Progenitor cell of endocrine pancreas (in vitro differentiated cells): ENCODE measurements at regions not wholly inside any gene's neighbourhood (a gene's known extent, or its start where the extent isn't known, plus 50 kb on each side); places are given as distances from the start of the nearest gene placed in this dataset.

Experiments
- DNase-seq: peaks from one replicate; pipeline ENCODE4 v3.0.0; 2021; ENCODE audit warnings: low spot score; ENCODE audit not compliant: unreplicated experiment
- H3K27ac Mint-ChIP-seq: 2 replicates; pipeline ENCODE4 v1.8.0; 2021; ENCODE audit warnings: mild to moderate bottlenecking, moderate library complexity, mixed read lengths
- H3K27me3 Mint-ChIP-seq: 2 replicates; pipeline ENCODE4 v1.8.0; 2021; ENCODE audit warnings: mixed read lengths
- H3K36me3 Mint-ChIP-seq: 2 replicates; pipeline ENCODE4 v1.8.0; 2022; ENCODE audit warnings: mixed read lengths; ENCODE audit not compliant: insufficient read depth
- H3K4me1 Mint-ChIP-seq: 2 replicates; pipeline ENCODE4 v1.8.0; 2021; ENCODE audit warnings: low read depth, mixed read lengths
- H3K4me3 Mint-ChIP-seq: 2 replicates; pipeline ENCODE4 v1.8.0; 2021; ENCODE audit warnings: low read depth, mild to moderate bottlenecking, moderate library complexity, mixed read lengths
- H3K9me3 Mint-ChIP-seq: 2 replicates; pipeline ENCODE4 v1.8.0; 2021; ENCODE audit warnings: low read depth, mixed read lengths
- TF ChIP-seq, protein P1 (sequence below): fragments of 200-600 bp; sonication (generic); IDR thresholded peaks from one replicate; pipeline ENCODE4 v1.5.0; 2021; ENCODE audit warnings: antibody characterized with exemption, mild to moderate bottlenecking; ENCODE audit not compliant: unreplicated experiment

DNA sequence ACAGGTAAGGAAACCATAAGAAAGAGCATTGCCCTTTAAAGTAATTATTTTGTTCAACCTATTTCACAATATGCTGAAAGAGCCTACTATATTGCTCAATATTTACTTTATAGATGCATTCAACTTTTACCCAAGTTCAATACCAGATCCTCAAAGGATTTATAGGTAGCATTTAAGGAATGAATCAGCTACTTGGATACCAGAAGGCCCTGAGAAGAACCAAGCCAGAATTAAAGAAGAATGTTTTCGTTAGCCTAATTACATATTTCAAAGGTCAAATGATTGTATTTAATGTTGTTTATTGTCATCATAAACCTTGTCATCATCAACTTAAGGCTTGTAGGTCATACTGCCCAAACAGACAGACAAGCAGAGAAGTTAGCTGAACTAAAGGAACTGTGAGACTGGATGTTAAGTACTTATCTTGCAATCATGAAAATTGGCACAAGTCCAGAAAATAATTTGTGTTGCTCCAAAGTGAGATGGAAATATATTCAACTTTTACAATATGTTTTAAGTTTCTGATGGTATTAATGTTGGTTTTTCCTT lies 636.7 kb downstream of the RFPL4B start:
- TF ChIP-seq, protein P1, sequence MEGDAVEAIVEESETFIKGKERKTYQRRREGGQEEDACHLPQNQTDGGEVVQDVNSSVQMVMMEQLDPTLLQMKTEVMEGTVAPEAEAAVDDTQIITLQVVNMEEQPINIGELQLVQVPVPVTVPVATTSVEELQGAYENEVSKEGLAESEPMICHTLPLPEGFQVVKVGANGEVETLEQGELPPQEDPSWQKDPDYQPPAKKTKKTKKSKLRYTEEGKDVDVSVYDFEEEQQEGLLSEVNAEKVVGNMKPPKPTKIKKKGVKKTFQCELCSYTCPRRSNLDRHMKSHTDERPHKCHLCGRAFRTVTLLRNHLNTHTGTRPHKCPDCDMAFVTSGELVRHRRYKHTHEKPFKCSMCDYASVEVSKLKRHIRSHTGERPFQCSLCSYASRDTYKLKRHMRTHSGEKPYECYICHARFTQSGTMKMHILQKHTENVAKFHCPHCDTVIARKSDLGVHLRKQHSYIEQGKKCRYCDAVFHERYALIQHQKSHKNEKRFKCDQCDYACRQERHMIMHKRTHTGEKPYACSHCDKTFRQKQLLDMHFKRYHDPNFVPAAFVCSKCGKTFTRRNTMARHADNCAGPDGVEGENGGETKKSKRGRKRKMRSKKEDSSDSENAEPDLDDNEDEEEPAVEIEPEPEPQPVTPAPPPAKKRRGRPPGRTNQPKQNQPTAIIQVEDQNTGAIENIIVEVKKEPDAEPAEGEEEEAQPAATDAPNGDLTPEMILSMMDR, result no peak
- H3K36me3 Mint-ChIP-seq, result no peaks in the 10 kb centered on the region
- no peaks in the 10 kb centered on the region for H3K4me1 Mint-ChIP-seq
- H3K27ac Mint-ChIP-seq, result no peak overlapping the region
- H3K27me3 Mint-ChIP-seq, result no peaks in the 10 kb centered on the region
- H3K9me3 Mint-ChIP-seq, result no peaks in the 10 kb centered on the region
- no peak for DNase-seq
- H3K4me3 Mint-ChIP-seq, result no peak overlapping the region

DNA sequence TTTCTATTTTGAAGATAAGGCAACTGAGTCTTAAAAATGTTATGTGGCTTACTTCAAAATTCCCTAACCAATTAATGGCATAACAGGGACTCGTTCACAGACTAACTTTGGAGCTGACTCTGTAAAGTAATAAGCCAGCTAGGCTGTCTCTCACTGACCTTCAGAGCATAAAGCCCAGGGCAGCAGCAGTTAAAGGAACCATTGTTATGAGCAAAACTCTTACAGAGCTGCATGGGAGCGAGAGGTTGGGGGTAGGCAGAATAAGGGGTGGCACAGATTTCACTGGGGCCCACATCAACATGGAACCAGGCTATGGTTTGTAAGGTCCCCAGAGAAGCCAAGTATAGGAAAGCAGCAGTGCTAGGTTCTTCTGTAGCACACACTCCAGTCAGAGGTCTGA lies 637.8 kb downstream of the RFPL4B start:
- H3K9me3 Mint-ChIP-seq, result no peaks in the 10 kb centered on the region
- no peak for DNase-seq
- no peaks in the 10 kb centered on the region for H3K4me1 Mint-ChIP-seq
- H3K36me3 Mint-ChIP-seq, result no peaks in the 10 kb centered on the region
- no peaks in the 10 kb centered on the region for H3K27me3 Mint-ChIP-seq
- no peak overlapping the region for H3K27ac Mint-ChIP-seq
- no peak overlapping the region for H3K4me3 Mint-ChIP-seq
- TF ChIP-seq, protein P1, result no peak

DNA sequence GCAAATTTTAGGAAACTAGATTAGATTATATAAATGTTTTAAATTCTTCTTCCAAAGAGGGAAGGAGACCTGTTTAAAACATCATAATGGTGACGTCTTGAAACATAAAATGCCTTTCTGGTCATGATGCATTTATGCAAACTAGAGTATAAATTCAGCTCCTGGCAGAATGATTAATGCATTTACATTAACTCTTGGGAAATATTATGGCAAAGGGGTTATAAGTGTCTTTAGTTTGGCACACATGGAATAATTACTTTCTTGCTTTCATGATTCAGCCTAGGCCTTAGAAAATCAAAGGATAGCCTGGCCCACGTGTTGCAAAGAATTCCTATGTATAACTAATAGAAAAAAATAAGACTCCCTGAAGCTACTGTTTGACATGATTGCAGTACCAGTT lies 639.2 kb downstream of the RFPL4B start:
- no peak overlapping the region for H3K4me3 Mint-ChIP-seq
- H3K4me1 Mint-ChIP-seq, result no peaks in the 10 kb centered on the region
- TF ChIP-seq, protein P1, result no peak
- no peaks in the 10 kb centered on the region for H3K9me3 Mint-ChIP-seq
- no peak overlapping the region for H3K27ac Mint-ChIP-seq
- DNase-seq, result no peak
- no peaks in the 10 kb centered on the region for H3K27me3 Mint-ChIP-seq
- H3K36me3 Mint-ChIP-seq, result no peaks in the 10 kb centered on the region

DNA sequence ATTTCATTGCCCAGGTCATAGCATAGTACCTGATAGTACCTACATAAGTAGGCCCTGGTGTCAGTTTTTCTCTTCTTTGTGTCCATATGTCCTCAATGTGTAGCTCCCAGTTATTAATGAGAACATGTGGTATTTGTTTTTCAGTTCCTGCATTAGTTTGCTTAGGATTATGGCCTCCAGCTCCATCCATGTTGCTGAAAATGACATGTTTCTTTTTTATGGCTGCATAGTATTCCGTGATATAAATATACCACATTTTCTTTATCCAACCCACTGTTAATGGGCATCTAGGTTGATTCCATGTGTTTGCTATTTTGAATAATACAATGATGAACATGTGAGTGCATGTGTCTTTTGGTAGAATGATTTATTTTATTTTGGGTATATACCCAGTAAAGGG lies 641.6 kb downstream of the RFPL4B start:
- no peaks in the 10 kb centered on the region for H3K4me1 Mint-ChIP-seq
- TF ChIP-seq, protein P1, result no peak
- H3K36me3 Mint-ChIP-seq, result no peaks in the 10 kb centered on the region
- no peak overlapping the region for H3K4me3 Mint-ChIP-seq
- no peak overlapping the region for H3K27ac Mint-ChIP-seq
- no peaks in the 10 kb centered on the region for H3K27me3 Mint-ChIP-seq
- no peaks in the 10 kb centered on the region for H3K9me3 Mint-ChIP-seq
- DNase-seq, result no peak

DNA sequence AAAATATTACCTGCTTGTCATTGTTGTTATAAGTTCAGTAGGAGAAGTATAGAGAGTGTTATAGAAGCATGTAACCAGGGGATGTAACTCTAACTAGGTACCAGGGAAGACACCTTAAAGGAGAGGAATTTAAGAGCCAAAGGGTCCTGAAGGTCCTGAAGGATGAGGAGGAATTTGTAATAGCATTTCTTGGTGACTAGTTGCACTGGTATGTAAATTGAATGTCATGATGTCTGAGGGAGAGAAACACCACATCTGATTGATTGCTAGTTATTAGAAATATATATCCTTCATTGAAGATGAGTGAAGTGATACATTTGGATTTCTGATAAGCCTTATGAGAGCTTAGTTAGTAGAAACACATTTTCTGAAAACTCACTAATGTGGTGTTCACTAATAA lies 643.8 kb downstream of the RFPL4B start:
- Mint-ChIP-seq H3K36me3 (no peaks in the 10 kb centered on the region), H3K4me3 (no peak overlapping the region), H3K27me3 (no peaks in the 10 kb centered on the region), H3K27ac (no peak overlapping the region), H3K9me3 (no peaks in the 10 kb centered on the region), H3K4me1 (no peaks in the 10 kb centered on the region)
- DNase-seq, result no peak
- TF ChIP-seq, protein P1, result no peak
